Endothelial cell of umbilical vein (primary cell): ENCODE measurements at regions not wholly inside any gene's neighbourhood (a gene's known extent, or its start where the extent isn't known, plus 50 kb on each side); places are given as distances from the start of the nearest gene placed in this dataset.

Source experiments
- BruUV-seq: library from RNA; stranded (reverse); fragments of 400-500 nt; replicated peaks from 2 replicates; lab custom pipeline; 2021; lab: Mats Ljungman, UMichigan
- CTCF ChIA-PET: fragments of 300-600, 350-600 bp; sonication (Branson Sonifier 250); formaldehyde crosslinking; loops from one replicate; lab custom pipeline; 2021; ENCODE audit warnings: antibody characterized with exemption, inconsistent platforms; lab: Charles Lee
- POLR2A ChIA-PET: fragments of 300-600, 350-600 bp; sonication (Branson Sonifier 250); formaldehyde crosslinking; loops from one replicate; lab custom pipeline; 2021; ENCODE audit warnings: antibody characterized with exemption, inconsistent platforms; lab: Charles Lee
- DNase-seq: peaks from one replicate; pipeline ENCODE4 v3.0.0-alpha.2; 2011; ENCODE audit warnings: low read depth, low spot score
- FAIRE-seq: peaks from 2 replicates; lab custom pipeline; 2011; peaks lifted over from hg19 to GRCh38; lab: Jason Lieb, UNC
- H2AFZ ChIP-seq: 2 replicates; pipeline ENCODE4 v1.6.0; 2012; ENCODE audit warnings: low read depth, low read length, control low read depth, inconsistent platforms
- H3K27ac ChIP-seq: 2 replicates; pipeline ENCODE4 v1.5.1; 2011; ENCODE audit warnings: low read depth, mild to moderate bottlenecking, control low read depth, low read length, moderate library complexity; ENCODE audit not compliant: insufficient read depth
- H3K27me3 ChIP-seq, 2 experiments: 2 replicates each; pipeline versions ENCODE4 v1.6.0 to v1.6.1; 2011; ENCODE audit warnings: low read length in 2 of 2, mixed read lengths in 1 of 2; ENCODE audit not compliant: control insufficient read depth in 2 of 2, insufficient read depth in 2 of 2
- H3K36me3 ChIP-seq, 2 experiments: 2 replicates in 1 of 2; 3 replicates in 1 of 2; pipeline ENCODE4 v1.5.1; 2011; ENCODE audit warnings: low read length in 2 of 2, mild to moderate bottlenecking in 1 of 2, moderate library complexity in 1 of 2; ENCODE audit not compliant: control insufficient read depth in 2 of 2, insufficient read depth in 2 of 2; ENCODE audit errors: extremely low read depth in 1 of 2
- H3K4me1 ChIP-seq: 3 replicates; pipeline ENCODE4 v1.5.1; 2011; ENCODE audit warnings: mild to moderate bottlenecking, low read length; ENCODE audit not compliant: control insufficient read depth, insufficient read depth; ENCODE audit errors: extremely low read depth
- H3K4me2 ChIP-seq: 2 replicates; pipeline ENCODE4 v1.6.1; 2011; ENCODE audit warnings: low read length, control low read depth, mixed read lengths; ENCODE audit not compliant: insufficient read depth
- H3K4me3 ChIP-seq, 3 experiments: fragments of 200-600 bp in 1 of 3; sonication (generic), shearing (Covaris generic) in 1 of 3; replicated peaks in 1 of 3; 2 replicates each; pipeline ENCODE4 v1.5.1; 2011 to 2016; ENCODE audit warnings: control low read depth in 3 of 3, low read length in 3 of 3, mild to moderate bottlenecking in 2 of 3, inconsistent platforms in 1 of 3, low read depth in 1 of 3, moderate library complexity in 1 of 3; ENCODE audit not compliant: insufficient read depth in 1 of 3
- H3K79me2 ChIP-seq: 2 replicates; pipeline ENCODE4 v1.6.0; 2012; ENCODE audit warnings: low read length, inconsistent platforms; ENCODE audit not compliant: control insufficient read depth, insufficient read depth
- H3K9ac ChIP-seq: replicated peaks from 2 replicates; pipeline ENCODE3; 2011; ENCODE audit warnings: low read length, control low read depth; ENCODE audit not compliant: insufficient read depth; ENCODE audit errors: extremely low read depth
- H3K9me1 ChIP-seq: replicated peaks from 3 replicates; pipeline ENCODE4 v1.6.0; 2011; ENCODE audit warnings: mild to moderate bottlenecking, low read length; ENCODE audit not compliant: control insufficient read depth, insufficient read depth; ENCODE audit errors: extremely low read depth
- H3K9me3 ChIP-seq: replicated peaks from 2 replicates; pipeline ENCODE4 v1.5.1; 2012; ENCODE audit warnings: low read length, inconsistent platforms; ENCODE audit not compliant: control insufficient read depth, insufficient read depth
- H4K20me1 ChIP-seq: replicated peaks from 2 replicates; pipeline ENCODE3; 2011; ENCODE audit warnings: mild to moderate bottlenecking, low read length; ENCODE audit not compliant: control insufficient read depth, insufficient read depth; ENCODE audit errors: extremely low read depth
- CTCF ChIP-seq, 2 donors: IDR thresholded peaks; 1 replicate in 1 of 2; 2 replicates in 1 of 2; pipeline ENCODE4 v1.5.1; 2011; ENCODE audit warnings: low read length in 2 of 2, mild to moderate bottlenecking in 2 of 2, moderate library complexity in 2 of 2, control low read depth in 1 of 2, inconsistent platforms in 1 of 2, low read depth in 1 of 2; ENCODE audit not compliant: insufficient read depth in 1 of 2; ENCODE audit errors: extremely low read depth in 1 of 2
- EZH2 ChIP-seq: IDR thresholded peaks from 2 replicates; pipeline ENCODE4 v1.6.1; 2012; ENCODE audit warnings: borderline replicate concordance, low read depth, mild to moderate bottlenecking, moderate library complexity, low read length, inconsistent platforms; ENCODE audit not compliant: severe bottlenecking
- FOS ChIP-seq: IDR thresholded peaks from 2 replicates; pipeline ENCODE4 v1.6.1; 2011; ENCODE audit warnings: mild to moderate bottlenecking, low read length, moderate library complexity, borderline replicate concordance; ENCODE audit not compliant: insufficient read depth
- GATA2 ChIP-seq: IDR thresholded peaks from 2 replicates; pipeline ENCODE4 v1.7.0; 2011; ENCODE audit warnings: low read depth, mild to moderate bottlenecking, moderate library complexity, mixed read lengths, low read length; ENCODE audit not compliant: insufficient read length, insufficient read depth
- JUN ChIP-seq: IDR thresholded peaks from 2 replicates; pipeline ENCODE4 v1.6.1; 2011; ENCODE audit warnings: borderline replicate concordance, low read depth; ENCODE audit not compliant: insufficient read length, insufficient read depth
- MAX ChIP-seq: IDR thresholded peaks from 2 replicates; pipeline ENCODE4 v1.6.1; 2011; ENCODE audit not compliant: insufficient read depth, insufficient read length
- MYC ChIP-seq: IDR thresholded peaks from one replicate; pipeline ENCODE4 v1.6.1; 2011; ENCODE audit warnings: mild to moderate bottlenecking, low read depth, low read length
- POLR2A ChIP-seq: IDR thresholded peaks from 2 replicates; pipeline ENCODE4 v1.6.1; 2012; ENCODE audit warnings: low read depth, mild to moderate bottlenecking, control low read depth, low read length
- POLR2AphosphoS5 ChIP-seq: IDR thresholded peaks from 2 replicates; pipeline ENCODE4 v1.6.1; 2012; ENCODE audit warnings: low read depth, mild to moderate bottlenecking, control low read depth, low read length, moderate library complexity; ENCODE audit not compliant: insufficient read depth
- dilution Hi-C: fragments of 300-500 bp; cut with MboI; formaldehyde crosslinking; loops from one replicate; pipeline ENCODE4 v1.15.0; 2019; ENCODE audit warnings: low sequenced_read_pairs; ENCODE audit not compliant: extremely low pct_ligation_motif_present
- intact Hi-C: fragments of 100-400 bp; cut with micrococcal nuclease; formaldehyde crosslinking; loops from one replicate; pipeline ENCODE4 v1.10.0; 2022

GRCh38 chr20:56181583-56181982 lies 66.9 kb upstream of the MC3R start:
- Histone ChIP-seq H3K27ac (no peak overlapping the region), H3K4me3 (no peak overlapping the region), H3K9ac (no peak overlapping the region), H3K4me2 (no peak overlapping the region), H4K20me1 (no peaks in the 10 kb centered on the region), H3K79me2 (no peaks in the 10 kb centered on the region), H3K9me1 (no peaks in the 10 kb centered on the region), H3K9me3 (peaks cover 2% of the 10 kb centered on the region), H3K4me1 (no peaks in the 10 kb centered on the region), H3K36me3 (no peaks in the 10 kb centered on the region), H3K27me3 (no peaks in the 10 kb centered on the region), H2AFZ (no peak overlapping the region)
- POLR2A ChIA-PET = no interaction called here
- no peak for FAIRE-seq
- DNase-seq = no peak
- TF ChIP-seq MYC = no peak
- no peak for TF ChIP-seq GATA2
- no peak for TF ChIP-seq POLR2AphosphoS5
- TF ChIP-seq MAX = no peak
- TF ChIP-seq FOS = no peak
- no peak for TF ChIP-seq CTCF (IDR thresholded peaks at IDR 0.05; ENCODE audit: extremely low read depth in 1 of 2, insufficient read depth in 1 of 2, low read depth in 1 of 2, low read length in 2 of 2)
- no peak for TF ChIP-seq EZH2
- no peak for TF ChIP-seq POLR2A
- no peak for TF ChIP-seq JUN
- intact Hi-C loops = no loop called here
- CTCF ChIA-PET = no interaction called here
- dilution Hi-C loops = no loop called here
- no TSS peak for BruUV-seq
